HG03571 (cell line): ENCODE measurements at regions not wholly inside any gene's neighbourhood (a gene's known extent, or its start where the extent isn't known, plus 50 kb on each side); places are given as distances from the start of the nearest gene placed in this dataset.

ENCODE experiments used
- ATAC-seq: cut with Tn5 transposase; IDR thresholded peaks from one replicate; pipeline ENCODE4 v1.9.1; 2021; ENCODE audit not compliant: unreplicated experiment

- ATAC-seq = no peak
Observed at GRCh38 chr2:42880738-42881690, 88.6 kb upstream of the HAAO start.

- no peak for ATAC-seq
Observed at GRCh38 chr2:42879913-42880737, 87.7 kb upstream of the HAAO start.

- ATAC-seq = no peak
Observed at GRCh38 chr2:42879121-42879705, 86.8 kb upstream of the HAAO start.

GRCh38 chr2:42878581-42878980 lies 86.2 kb upstream of the HAAO start:
- ATAC-seq = no peak

- ATAC-seq = no peak
Observed at GRCh38 chr2:42877936-42878335, 85.6 kb upstream of the HAAO start.

GRCh38 chr2:42877511-42877910 lies 85.1 kb upstream of the HAAO start:
- ATAC-seq = no peak

- no peak for ATAC-seq
Observed at GRCh38 chr2:42876326-42876751, 84.0 kb upstream of the HAAO start.

GRCh38 chr2:42875880-42876279 lies 83.5 kb upstream of the HAAO start:
- ATAC-seq = no peak

- no peak for ATAC-seq
Observed at GRCh38 chr2:42874949-42875801, 82.8 kb upstream of the HAAO start.

- no peak for ATAC-seq
Observed at GRCh38 chr2:42872721-42873120, 80.3 kb upstream of the HAAO start.

GRCh38 chr2:42871372-42871771 lies 79.0 kb upstream of the HAAO start:
- ATAC-seq = no peak

GRCh38 chr2:42868874-42869273 lies 76.5 kb upstream of the HAAO start:
- ATAC-seq = no peak

- no peak for ATAC-seq
Observed at GRCh38 chr2:42868096-42868495, 75.7 kb upstream of the HAAO start.

GRCh38 chr2:42867093-42868065 lies 75.0 kb upstream of the HAAO start:
- no peak for ATAC-seq

GRCh38 chr2:42865884-42866881 lies 73.8 kb upstream of the HAAO start:
- ATAC-seq = no peak

GRCh38 chr2:42864641-42865280 lies 72.4 kb upstream of the HAAO start:
- ATAC-seq = no peak

GRCh38 chr2:42864222-42864621 lies 71.8 kb upstream of the HAAO start:
- no peak for ATAC-seq

GRCh38 chr2:42863751-42864150 lies 71.4 kb upstream of the HAAO start:
- no peak for ATAC-seq
